IMR-90 (cell line): ENCODE measurements at regions not wholly inside any gene's neighbourhood (a gene's known extent, or its start where the extent isn't known, plus 50 kb on each side); places are given as distances from the start of the nearest gene placed in this dataset.

Experiments used
- BHLHE40 ChIP-seq: fragments of 150-350 bp; IDR thresholded peaks from 2 replicates; pipeline ENCODE4 v1.6.1; 2016; ENCODE audit warnings: mild to moderate bottlenecking, low read depth, low read length
- MAFK ChIP-seq: IDR thresholded peaks from 2 replicates; pipeline ENCODE4 v1.6.1; 2012; ENCODE audit warnings: low read depth, low read length, improper control_type of control experiment
- MXI1 ChIP-seq: IDR thresholded peaks from 2 replicates; pipeline ENCODE4 v1.6.1; 2012; ENCODE audit warnings: low read depth, mild to moderate bottlenecking, low read length, moderate library complexity, borderline replicate concordance
- NFE2L2 ChIP-seq: fragments of 150-350 bp; IDR thresholded peaks from 2 replicates; pipeline ENCODE4 v1.6.1; 2016; ENCODE audit warnings: low read depth, mild to moderate bottlenecking, low read length
- RAD21 ChIP-seq: IDR thresholded peaks from 2 replicates; pipeline ENCODE4 v1.6.1; 2012; ENCODE audit warnings: low read length, improper control_type of control experiment

- no peak for TF ChIP-seq NFE2L2
- TF ChIP-seq MAFK = no peak
- no peak for TF ChIP-seq BHLHE40
- TF ChIP-seq MXI1 = no peak
- TF ChIP-seq RAD21 = no peak
Measured at GRCh38 chr6:56841381-56841749, 113.5 kb upstream of the BEND6 start (continued).
